HCT116 (cell line): ENCODE measurements at regions not wholly inside any gene's neighbourhood (a gene's known extent, or its start where the extent isn't known, plus 50 kb on each side); places are given as distances from the start of the nearest gene placed in this dataset.

Experiments
- ATAC-seq: fragments of 200-7000 bp; cut with Tn5 transposase; 2 replicates; pipeline ENCODE4 v1.9.1; 2020; ENCODE audit warnings: mild to moderate bottlenecking, moderate library complexity
- BruUV-seq: library from RNA; stranded (reverse); fragments of 400-500 nt; replicated peaks from 2 replicates; lab custom pipeline; 2021; lab: Mats Ljungman, UMichigan
- CTCF ChIA-PET: fragments of 300-600 bp; sonication (Branson Sonifier 250); formaldehyde crosslinking; loops from one replicate; lab custom pipeline; 2021; ENCODE audit warnings: antibody characterized with exemption; lab: Charles Lee
- POLR2A ChIA-PET: fragments of 300-600, 350-600 bp; sonication (Branson Sonifier 250); formaldehyde crosslinking; loops from one replicate; lab custom pipeline; 2021; ENCODE audit warnings: antibody characterized with exemption; lab: Charles Lee
- RAD21 ChIA-PET, 2 experiments: fragments of 300-600 bp; sonication (Branson Sonifier 250); formaldehyde crosslinking; loops; one replicate each; lab custom pipeline; 2023; ENCODE audit warnings: low total read pairs in 2 of 2; ENCODE audit not compliant: uncharacterized antibody in 2 of 2, unreplicated experiment in 2 of 2, low non-redundant PET in 1 of 2; lab: Charles Lee
- DNase-seq: peaks from one replicate; pipeline ENCODE4 v3.0.0-alpha.2; 2010; ENCODE audit warnings: low read depth, low spot score
- H2AFZ ChIP-seq: fragments of 200-600 bp; shearing (Covaris generic), sonication (generic); 2 replicates; pipeline ENCODE4 v1.6.1; 2017; ENCODE audit warnings: low read depth, mixed run types, mixed read lengths, antibody characterized with exemption, low read length; ENCODE audit not compliant: poor library complexity, severe bottlenecking
- H3K27ac ChIP-seq: 2 replicates; pipeline ENCODE4 v1.5.1; 2012; ENCODE audit warnings: low read depth, low read length
- H3K27me3 ChIP-seq: fragments of 200-600 bp; sonication (generic); 2 replicates; pipeline ENCODE4 v1.6.1; 2016; ENCODE audit warnings: mixed run types, low read length, mixed read lengths; ENCODE audit not compliant: insufficient read depth
- H3K36me3 ChIP-seq, 2 experiments: fragments of 200-500 bp in 1 of 2; fragments of 200-600 bp in 1 of 2; sonication (Bioruptor generic) in 1 of 2; sonication (generic) in 1 of 2; 2 replicates each; pipeline versions ENCODE4 v1.5.1 to v1.6.1; 2014 to 2016; ENCODE audit warnings: low read length in 2 of 2, inconsistent platforms in 1 of 2, mixed read lengths in 1 of 2, mixed run types in 1 of 2; ENCODE audit not compliant: insufficient read depth in 2 of 2, control insufficient read depth in 1 of 2
- H3K4me1 ChIP-seq, 2 experiments: fragments of 200-600 bp in 1 of 2; sonication (generic) in 1 of 2; 2 replicates each; pipeline versions ENCODE4 v1.5.1 to v1.6.1; 2012 to 2017; ENCODE audit warnings: low read length in 2 of 2, inconsistent platforms in 1 of 2, mild to moderate bottlenecking in 1 of 2, mixed read lengths in 1 of 2, mixed run types in 1 of 2, moderate library complexity in 1 of 2; ENCODE audit not compliant: insufficient read depth in 2 of 2, control insufficient read depth in 1 of 2
- H3K4me2 ChIP-seq: fragments of 200-600 bp; sonication (generic); 2 replicates; pipeline ENCODE4 v1.6.1; 2017; ENCODE audit warnings: mixed run types, low read length, mixed read lengths
- H3K4me3 ChIP-seq, 2 experiments: fragments of 200-600 bp in 1 of 2; sonication (generic) in 1 of 2; replicated peaks in 1 of 2; 2 replicates each; pipeline ENCODE4 v1.5.1; 2011 to 2016; ENCODE audit warnings: low read length in 2 of 2, control low read depth in 1 of 2, low read depth in 1 of 2, mild to moderate bottlenecking in 1 of 2, mixed read lengths in 1 of 2, mixed run types in 1 of 2
- H3K79me2 ChIP-seq: fragments of 200-600 bp; sonication (generic); 2 replicates; pipeline ENCODE4 v1.6.1; 2017; ENCODE audit warnings: mild to moderate bottlenecking, mixed run types, low read length, moderate library complexity, mixed read lengths; ENCODE audit not compliant: insufficient read depth
- H3K9ac ChIP-seq: fragments of 200-600 bp; sonication (generic); 2 replicates; pipeline ENCODE4 v1.6.1; 2016; ENCODE audit warnings: low read length, mixed read lengths
- H3K9me2 ChIP-seq: fragments of 200-600 bp; sonication (generic), shearing (Covaris generic); 2 replicates; pipeline ENCODE4 v1.6.1; 2017; ENCODE audit warnings: mixed run types, mild to moderate bottlenecking, moderate library complexity; ENCODE audit not compliant: insufficient read depth
- H3K9me3 ChIP-seq, 2 experiments: fragments of 200-500 bp in 1 of 2; fragments of 200-600 bp in 1 of 2; sonication (Bioruptor generic) in 1 of 2; sonication (generic) in 1 of 2; 2 replicates each; pipeline ENCODE4 v1.6.1; 2014 to 2017; ENCODE audit warnings: low read length in 2 of 2, mixed read lengths in 2 of 2, inconsistent platforms in 1 of 2, low read depth in 1 of 2, mild to moderate bottlenecking in 1 of 2, mixed run types in 1 of 2, moderate library complexity in 1 of 2; ENCODE audit not compliant: control insufficient read depth in 1 of 2, insufficient read depth in 1 of 2
- H4K20me1 ChIP-seq: fragments of 200-600 bp; sonication (generic), shearing (Covaris generic); 2 replicates; pipeline ENCODE4 v1.6.1; 2017; ENCODE audit warnings: mixed run types, mild to moderate bottlenecking, moderate library complexity; ENCODE audit not compliant: insufficient read depth
- CBX3 ChIP-seq: IDR thresholded peaks from 2 replicates; pipeline ENCODE4 v1.6.1; 2012; ENCODE audit warnings: low read depth
- CEBPB ChIP-seq: IDR thresholded peaks from 2 replicates; pipeline ENCODE4 v1.6.1; 2012; ENCODE audit warnings: low read depth
- CTCF ChIP-seq, 3 experiments: fragments of 200-600 bp in 1 of 3; sonication (generic) in 1 of 3; IDR thresholded peaks in 2 of 3; conservative IDR thresholded peaks in 1 of 3; 2 replicates each; pipeline ENCODE4 v1.5.1; 2012 to 2017; ENCODE audit warnings: low read depth in 2 of 3, low read length in 2 of 3, antibody characterized with exemption in 1 of 3, borderline replicate concordance in 1 of 3, control low read depth in 1 of 3, mild to moderate bottlenecking in 1 of 3, mixed read lengths in 1 of 3, mixed run types in 1 of 3, moderate library complexity in 1 of 3; ENCODE audit not compliant: insufficient read depth in 1 of 3
- EGR1 ChIP-seq: IDR thresholded peaks from 2 replicates; pipeline ENCODE4 v1.6.1; 2012; ENCODE audit warnings: low read depth
- ELF1 ChIP-seq: IDR thresholded peaks from 2 replicates; pipeline ENCODE4 v1.6.1; 2012; ENCODE audit warnings: low read depth, borderline replicate concordance
- EZH2 ChIP-seq: fragments of 200-600 bp; sonication (generic); IDR thresholded peaks from 2 replicates; pipeline ENCODE4 v1.6.1; 2017; ENCODE audit warnings: antibody characterized with exemption, mixed run types
- EZH2phosphoT487 ChIP-seq: fragments of 200-600 bp; IDR thresholded peaks from 2 replicates; pipeline ENCODE4 v1.6.1; 2018; ENCODE audit warnings: antibody characterized with exemption, borderline replicate concordance
- FOSL1 ChIP-seq: IDR thresholded peaks from 2 replicates; pipeline ENCODE4 v1.6.1; 2012; ENCODE audit warnings: low read depth
- MAX ChIP-seq: IDR thresholded peaks from 2 replicates; pipeline ENCODE4 v1.6.1; 2012
- POLR2A ChIP-seq: IDR thresholded peaks from 2 replicates; pipeline ENCODE4 v1.7.0; 2011; ENCODE audit warnings: borderline replicate concordance; ENCODE audit not compliant: insufficient read depth, insufficient read length; ENCODE audit errors: extremely low read depth
- POLR2AphosphoS5 ChIP-seq: IDR thresholded peaks from 2 replicates; pipeline ENCODE4 v1.6.1; 2011; ENCODE audit warnings: mild to moderate bottlenecking, low read depth, low read length, moderate library complexity
- RAD21 ChIP-seq: IDR thresholded peaks from 2 replicates; pipeline ENCODE4 v1.6.1; 2012; ENCODE audit warnings: low read depth, mild to moderate bottlenecking
- REST ChIP-seq: IDR thresholded peaks from 2 replicates; pipeline ENCODE4 v1.6.1; 2012; ENCODE audit warnings: low read depth
- SP1 ChIP-seq: IDR thresholded peaks from 2 replicates; pipeline ENCODE4 v1.6.1; 2012; ENCODE audit warnings: low read depth
- ZBTB33 ChIP-seq: IDR thresholded peaks from 2 replicates; pipeline ENCODE4 v1.6.1; 2011; ENCODE audit warnings: mild to moderate bottlenecking, low read length, moderate library complexity; ENCODE audit not compliant: insufficient replicate concordance; ENCODE audit errors: extremely low read depth
- ZNF274 ChIP-seq: fragments of 200-500 bp; sonication (Bioruptor generic); IDR thresholded peaks from 2 replicates; pipeline ENCODE4 v1.6.1; 2014; ENCODE audit warnings: mild to moderate bottlenecking, low read depth, low read length, inconsistent platforms
- intact Hi-C: fragments of 100-400 bp; cut with micrococcal nuclease; formaldehyde crosslinking; loops from 2 replicates; pipeline ENCODE4 v1.10.0; 2022

- no peak overlapping the region for H3K4me2 ChIP-seq
- no peaks in the 10 kb centered on the region for H3K36me3 ChIP-seq
- H3K4me1 ChIP-seq = no peaks in the 10 kb centered on the region
- DNase-seq = no peak
- no peak overlapping the region for H2AFZ ChIP-seq
- POLR2A ChIA-PET = no interaction called here
- TF ChIP-seq EGR1 (no peak), RAD21 (no peak), ZBTB33 (no peak), MAX (no peak), REST (no peak), FOSL1 (no peak), CTCF (IDR thresholded peaks at IDR 0.05 in 2 of 3, conservative IDR thresholded peaks at IDR 0.05 in 1 of 3; ENCODE audit: borderline replicate concordance in 1 of 3, insufficient read depth in 1 of 3, low read depth in 2 of 3, low read length in 2 of 3) (no peak), CEBPB (no peak), EZH2 (no peak), POLR2A (no peak), ELF1 (no peak), POLR2AphosphoS5 (no peak), ZNF274 (no peak), SP1 (no peak), CBX3 (no peak), EZH2phosphoT487 (no peak)
- peaks cover 27% of the 10 kb centered on the region for H3K27me3 ChIP-seq
- no peaks in the 10 kb centered on the region for H4K20me1 ChIP-seq
- BruUV-seq = no TSS peak
- intact Hi-C loops = no loop called here
- H3K9me3 ChIP-seq = peaks cover 0 to 5% of the 10 kb centered on the region in 2 experiments; a peak in 1 of 4 replicates
- no peak overlapping the region for H3K4me3 ChIP-seq
- H3K9me2 ChIP-seq = no peaks in the 10 kb centered on the region
- H3K9ac ChIP-seq = no peak overlapping the region
- H3K79me2 ChIP-seq = no peaks in the 10 kb centered on the region
- no peak overlapping the region for H3K27ac ChIP-seq
- CTCF ChIA-PET = no interaction called here
- RAD21 ChIA-PET = no interaction called here
- ATAC-seq = no peak
Measured at GRCh38 chr18:26696786-26697185, 148.4 kb upstream of the KCTD1 start.
